Panc1 (cell line): ENCODE measurements at regions not wholly inside any gene's neighbourhood (a gene's known extent, or its start where the extent isn't known, plus 50 kb on each side); places are given as distances from the start of the nearest gene placed in this dataset.

Experiments
- ATAC-seq: fragments of 200-7000 bp; cut with Tn5 transposase; 2 replicates; pipeline ENCODE4 v1.9.1; 2020; ENCODE audit warnings: mild to moderate bottlenecking, moderate library complexity
- BruUV-seq: library from RNA; stranded (reverse); fragments of 400-500 nt; replicated peaks from 2 replicates; lab custom pipeline; 2021; lab: Mats Ljungman, UMichigan
- CTCF ChIA-PET: fragments of 300-600 bp; sonication (Branson Sonifier 250); formaldehyde crosslinking; loops from one replicate; lab custom pipeline; 2022; ENCODE audit warnings: antibody characterized with exemption; lab: Charles Lee
- POLR2A ChIA-PET: fragments of 300-600 bp; sonication (Branson Sonifier 250); formaldehyde crosslinking; loops from one replicate; lab custom pipeline; 2022; ENCODE audit warnings: antibody characterized with exemption; lab: Charles Lee
- DNase-seq: peaks from one replicate; pipeline ENCODE4 v3.0.0-alpha.2; 2010; ENCODE audit warnings: low read depth, low spot score
- H3K27ac ChIP-seq: 2 replicates; pipeline ENCODE4 v1.5.1; 2011; ENCODE audit warnings: mild to moderate bottlenecking, low read length, inconsistent platforms
- H3K27me3 ChIP-seq: fragments of 200-500 bp; sonication (Bioruptor generic); 2 replicates; pipeline ENCODE4 v1.6.0; 2014; ENCODE audit warnings: low read length, inconsistent platforms; ENCODE audit not compliant: control insufficient read depth, insufficient read depth
- H3K36me3 ChIP-seq: fragments of 200-500 bp; sonication (Bioruptor generic); 2 replicates; pipeline ENCODE4 v1.5.1; 2014; ENCODE audit warnings: inconsistent platforms, mild to moderate bottlenecking, low read length, moderate library complexity; ENCODE audit not compliant: control insufficient read depth, insufficient read depth
- H3K4me1 ChIP-seq: 2 replicates; pipeline ENCODE4 v1.5.1; 2011; ENCODE audit warnings: inconsistent platforms, mild to moderate bottlenecking, low read length, moderate library complexity; ENCODE audit not compliant: control insufficient read depth, insufficient read depth
- H3K4me3 ChIP-seq, 2 experiments: 2 replicates each; pipeline ENCODE4 v1.5.1; 2011 to 2012; ENCODE audit warnings: low read depth in 2 of 2, low read length in 2 of 2, mild to moderate bottlenecking in 2 of 2, inconsistent platforms in 1 of 2, moderate library complexity in 1 of 2
- H3K9me3 ChIP-seq: fragments of 200-500 bp; sonication (Bioruptor generic); 2 replicates; pipeline ENCODE4 v1.5.1; 2014; ENCODE audit warnings: low read depth, mild to moderate bottlenecking, inconsistent platforms, low read length, moderate library complexity; ENCODE audit not compliant: control insufficient read depth, insufficient read depth
- POLR2AphosphoS5 ChIP-seq: IDR thresholded peaks from 2 replicates; pipeline ENCODE4 v1.6.1; 2012; ENCODE audit warnings: mild to moderate bottlenecking, low read depth, low read length, moderate library complexity
- SIN3A ChIP-seq: IDR thresholded peaks from 2 replicates; pipeline ENCODE4 v1.6.1; 2012; ENCODE audit warnings: low read depth, mild to moderate bottlenecking, low read length, moderate library complexity, borderline replicate concordance; ENCODE audit not compliant: insufficient read depth
- TCF7L2 ChIP-seq: IDR thresholded peaks from 2 replicates; pipeline ENCODE4 v1.6.1; 2011; ENCODE audit warnings: mild to moderate bottlenecking, low read depth, low read length, inconsistent platforms
- in situ Hi-C: cut with HindIII; loops from 2 replicates; pipeline ENCODE4 v1.10.0; 2016; ENCODE audit warnings: low sequenced_read_pairs, low pct_unique_long_range_greater_than_20kb
- intact Hi-C: fragments of 100-400 bp; cut with micrococcal nuclease; formaldehyde crosslinking; loops from one replicate; pipeline ENCODE4 v1.10.0; 2022; ENCODE audit not compliant: unreplicated experiment
- TF ChIP-seq, protein P1 (sequence below), 2 experiments: IDR thresholded peaks; 2 replicates each; pipeline ENCODE4 v1.6.1; 2011 to 2012; ENCODE audit warnings: low read depth in 2 of 2, control low read depth in 1 of 2, low read length in 1 of 2, mild to moderate bottlenecking in 1 of 2, moderate library complexity in 1 of 2; ENCODE audit not compliant: insufficient read depth in 1 of 2
- TF ChIP-seq, protein P2 (sequence below): fragments of 450-650 bp; IDR thresholded peaks from 2 replicates; pipeline ENCODE4 v1.5.1; 2017; ENCODE audit warnings: mild to moderate bottlenecking

DNA sequence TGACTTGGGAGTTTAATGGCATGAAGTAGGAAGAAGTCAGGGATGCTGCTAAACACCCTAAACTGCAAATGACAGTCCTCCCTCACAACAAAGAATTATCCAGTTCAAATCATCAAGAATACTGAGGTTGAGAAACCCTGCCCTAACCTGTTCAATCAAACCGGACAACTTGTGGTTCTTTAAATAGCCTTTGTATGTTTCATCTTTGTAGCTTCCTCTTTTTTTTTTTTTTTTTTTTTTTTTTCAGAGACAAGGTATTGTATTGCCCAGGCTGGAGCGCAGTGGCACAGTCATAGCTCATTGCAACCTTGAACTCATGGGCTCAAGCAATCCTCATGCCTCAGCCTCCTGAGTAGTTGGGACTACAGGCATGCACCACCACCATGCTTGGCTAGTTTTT lies 52.5 kb upstream of the TTC29 start:
- H3K4me1 ChIP-seq = no peaks in the 10 kb centered on the region
- H3K27ac ChIP-seq = no peak overlapping the region
- in situ Hi-C loops (no loop called here), intact Hi-C loops (no loop called here)
- POLR2A ChIA-PET = no interaction called here
- no peak for DNase-seq
- no peak overlapping the region for H3K4me3 ChIP-seq
- no TSS peak for BruUV-seq
- TF ChIP-seq, protein P1, sequence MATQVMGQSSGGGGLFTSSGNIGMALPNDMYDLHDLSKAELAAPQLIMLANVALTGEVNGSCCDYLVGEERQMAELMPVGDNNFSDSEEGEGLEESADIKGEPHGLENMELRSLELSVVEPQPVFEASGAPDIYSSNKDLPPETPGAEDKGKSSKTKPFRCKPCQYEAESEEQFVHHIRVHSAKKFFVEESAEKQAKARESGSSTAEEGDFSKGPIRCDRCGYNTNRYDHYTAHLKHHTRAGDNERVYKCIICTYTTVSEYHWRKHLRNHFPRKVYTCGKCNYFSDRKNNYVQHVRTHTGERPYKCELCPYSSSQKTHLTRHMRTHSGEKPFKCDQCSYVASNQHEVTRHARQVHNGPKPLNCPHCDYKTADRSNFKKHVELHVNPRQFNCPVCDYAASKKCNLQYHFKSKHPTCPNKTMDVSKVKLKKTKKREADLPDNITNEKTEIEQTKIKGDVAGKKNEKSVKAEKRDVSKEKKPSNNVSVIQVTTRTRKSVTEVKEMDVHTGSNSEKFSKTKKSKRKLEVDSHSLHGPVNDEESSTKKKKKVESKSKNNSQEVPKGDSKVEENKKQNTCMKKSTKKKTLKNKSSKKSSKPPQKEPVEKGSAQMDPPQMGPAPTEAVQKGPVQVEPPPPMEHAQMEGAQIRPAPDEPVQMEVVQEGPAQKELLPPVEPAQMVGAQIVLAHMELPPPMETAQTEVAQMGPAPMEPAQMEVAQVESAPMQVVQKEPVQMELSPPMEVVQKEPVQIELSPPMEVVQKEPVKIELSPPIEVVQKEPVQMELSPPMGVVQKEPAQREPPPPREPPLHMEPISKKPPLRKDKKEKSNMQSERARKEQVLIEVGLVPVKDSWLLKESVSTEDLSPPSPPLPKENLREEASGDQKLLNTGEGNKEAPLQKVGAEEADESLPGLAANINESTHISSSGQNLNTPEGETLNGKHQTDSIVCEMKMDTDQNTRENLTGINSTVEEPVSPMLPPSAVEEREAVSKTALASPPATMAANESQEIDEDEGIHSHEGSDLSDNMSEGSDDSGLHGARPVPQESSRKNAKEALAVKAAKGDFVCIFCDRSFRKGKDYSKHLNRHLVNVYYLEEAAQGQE (IDR thresholded peaks at IDR 0.05; ENCODE audit: insufficient read depth in 1 of 2, low read depth in 2 of 2, low read length in 1 of 2) = no peak
- TF ChIP-seq POLR2AphosphoS5 (no peak), TCF7L2 (no peak), SIN3A (no peak)
- TF ChIP-seq, protein P2, sequence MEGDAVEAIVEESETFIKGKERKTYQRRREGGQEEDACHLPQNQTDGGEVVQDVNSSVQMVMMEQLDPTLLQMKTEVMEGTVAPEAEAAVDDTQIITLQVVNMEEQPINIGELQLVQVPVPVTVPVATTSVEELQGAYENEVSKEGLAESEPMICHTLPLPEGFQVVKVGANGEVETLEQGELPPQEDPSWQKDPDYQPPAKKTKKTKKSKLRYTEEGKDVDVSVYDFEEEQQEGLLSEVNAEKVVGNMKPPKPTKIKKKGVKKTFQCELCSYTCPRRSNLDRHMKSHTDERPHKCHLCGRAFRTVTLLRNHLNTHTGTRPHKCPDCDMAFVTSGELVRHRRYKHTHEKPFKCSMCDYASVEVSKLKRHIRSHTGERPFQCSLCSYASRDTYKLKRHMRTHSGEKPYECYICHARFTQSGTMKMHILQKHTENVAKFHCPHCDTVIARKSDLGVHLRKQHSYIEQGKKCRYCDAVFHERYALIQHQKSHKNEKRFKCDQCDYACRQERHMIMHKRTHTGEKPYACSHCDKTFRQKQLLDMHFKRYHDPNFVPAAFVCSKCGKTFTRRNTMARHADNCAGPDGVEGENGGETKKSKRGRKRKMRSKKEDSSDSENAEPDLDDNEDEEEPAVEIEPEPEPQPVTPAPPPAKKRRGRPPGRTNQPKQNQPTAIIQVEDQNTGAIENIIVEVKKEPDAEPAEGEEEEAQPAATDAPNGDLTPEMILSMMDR = no peak
- no peaks in the 10 kb centered on the region for H3K9me3 ChIP-seq
- H3K27me3 ChIP-seq = no peaks in the 10 kb centered on the region
- ATAC-seq = no peak
- CTCF ChIA-PET = interaction anchor here (0.6 kb wide), 1 partner anchor 714 kb away, joined by 4 read pairs; no protein-coding TSS in a partner anchor
- no peaks in the 10 kb centered on the region for H3K36me3 ChIP-seq

DNA sequence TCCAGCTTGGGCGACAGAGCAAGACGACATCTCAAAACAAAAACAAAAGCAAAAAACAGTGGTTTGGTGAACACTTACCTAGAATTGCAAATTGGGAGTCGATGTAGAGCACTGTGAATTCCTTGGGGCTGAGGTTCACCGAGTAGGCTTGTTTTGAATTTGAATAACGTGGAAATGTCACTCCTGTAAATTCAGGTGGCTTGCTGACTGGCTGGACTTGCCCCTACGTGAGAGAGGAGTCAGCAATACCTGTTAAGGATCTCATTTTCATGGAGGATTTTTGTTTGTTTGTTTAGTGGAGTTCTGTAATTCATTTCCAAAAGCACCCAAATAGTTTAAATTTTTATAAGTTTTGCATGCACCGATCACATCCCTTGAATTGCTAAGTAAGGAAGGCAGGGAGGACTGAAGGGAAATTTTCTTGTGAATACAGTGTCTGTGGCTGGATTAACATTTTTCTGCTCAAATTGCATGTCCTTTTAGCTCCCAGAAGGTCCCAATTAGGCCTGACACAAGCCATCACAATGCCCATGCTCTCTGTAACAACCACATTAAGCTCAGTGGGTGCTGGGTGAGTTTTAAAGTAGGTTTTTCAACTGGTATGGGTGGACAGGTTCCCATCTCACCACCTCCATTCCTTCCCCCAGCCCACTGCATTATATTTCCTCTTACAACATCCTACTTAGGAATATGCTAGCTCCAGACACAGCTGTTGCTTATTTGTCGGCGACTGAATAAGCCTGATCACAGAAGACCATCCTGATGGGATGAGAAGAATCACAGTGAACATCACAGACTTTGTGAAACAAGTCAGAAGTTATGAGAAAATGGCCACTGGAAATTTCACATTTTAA lies 58.5 kb upstream of the TTC29 start:
- no peak for TF ChIP-seq POLR2AphosphoS5
- TF ChIP-seq, protein P2 = no peak
- no peak for TF ChIP-seq TCF7L2
- TF ChIP-seq, protein P1 (IDR thresholded peaks at IDR 0.05; ENCODE audit: insufficient read depth in 1 of 2, low read depth in 2 of 2, low read length in 1 of 2) = no peak
- no peak for TF ChIP-seq SIN3A
- Histone ChIP-seq H3K4me1 (no peaks in the 10 kb centered on the region), H3K9me3 (no peaks in the 10 kb centered on the region), H3K27me3 (no peaks in the 10 kb centered on the region), H3K4me3 (no peak overlapping the region), H3K36me3 (no peaks in the 10 kb centered on the region), H3K27ac (no peak overlapping the region)
- ChIA-PET POLR2A (no interaction called here), CTCF (no interaction called here)
- no TSS peak for BruUV-seq
- DNase-seq (no peak), ATAC-seq (no peak)
- in situ Hi-C loops = no loop called here
- intact Hi-C loops = no loop called here
